HT1080 (cell line): ENCODE measurements at regions not wholly inside any gene's neighbourhood (a gene's known extent, or its start where the extent isn't known, plus 50 kb on each side); places are given as distances from the start of the nearest gene placed in this dataset.
A peak's percentile ranks its signal among the peaks of the same experiment; 100 is the strongest.

Source experiments
- DNase-seq: peaks from one replicate; pipeline ENCODE4 v3.0.0-alpha.2; 2015; ENCODE audit warnings: low read depth

GRCh38 chr1:95983831-95984230 is 737.8 kb upstream of the PTBP2 start:
- no peak for DNase-seq

GRCh38 chr1:95984798-95985374 is 736.7 kb upstream of the PTBP2 start:
- DNase-seq = no peak

- no peak for DNase-seq
Measured at GRCh38 chr1:95990033-95990432, 731.6 kb upstream of the PTBP2 start.

- no peak for DNase-seq
Measured at GRCh38 chr1:95991787-95992520, 729.6 kb upstream of the PTBP2 start.

- no peak for DNase-seq
Measured at GRCh38 chr1:95994643-95995042, 726.9 kb upstream of the PTBP2 start.

- DNase-seq = no peak
Measured at GRCh38 chr1:96002201-96002600, 719.4 kb upstream of the PTBP2 start.

GRCh38 chr1:96002969-96003964 is 718.3 kb upstream of the PTBP2 start:
- no peak for DNase-seq

GRCh38 chr1:96009831-96010434 is 711.7 kb upstream of the PTBP2 start:
- DNase-seq = no peak

GRCh38 chr1:96011606-96012005 is 710.0 kb upstream of the PTBP2 start:
- DNase-seq = no peak

- DNase-seq = no peak
Measured at GRCh38 chr1:96016219-96016618, 705.4 kb upstream of the PTBP2 start.

GRCh38 chr1:96020378-96020777 is 701.2 kb upstream of the PTBP2 start:
- no peak for DNase-seq

- no peak for DNase-seq
Measured at GRCh38 chr1:96025062-96025461, 696.5 kb upstream of the PTBP2 start.

- no peak for DNase-seq
Measured at GRCh38 chr1:96028071-96028470, 693.5 kb upstream of the PTBP2 start.

GRCh38 chr1:96030312-96030711 is 691.3 kb upstream of the PTBP2 start:
- no peak for DNase-seq

- no peak for DNase-seq
Measured at GRCh38 chr1:96034006-96034405, 687.6 kb upstream of the PTBP2 start.

GRCh38 chr1:96036763-96037162 is 684.8 kb upstream of the PTBP2 start:
- DNase-seq = no peak

- DNase-seq = no peak
Measured at GRCh38 chr1:96038636-96039035, 682.9 kb upstream of the PTBP2 start.

GRCh38 chr1:96039910-96040309 is 681.7 kb upstream of the PTBP2 start:
- DNase-seq = no peak

- DNase-seq = no peak
Measured at GRCh38 chr1:96041470-96041869, 680.1 kb upstream of the PTBP2 start.

- DNase-seq = no peak
Measured at GRCh38 chr1:96048572-96049212, 672.9 kb upstream of the PTBP2 start.

- peak; percentile 58 for DNase-seq
Measured at GRCh38 chr1:96049759-96050409, 671.7 kb upstream of the PTBP2 start.
